Astrocyte (in vitro differentiated cells and primary cell): ENCODE measurements at regions not wholly inside any gene's neighbourhood (a gene's known extent, or its start where the extent isn't known, plus 50 kb on each side); places are given as distances from the start of the nearest gene placed in this dataset.
A peak's percentile ranks its signal among the peaks of the same experiment; 100 is the strongest.

ENCODE experiments used
- EZH2 ChIP-seq: IDR thresholded peaks from 2 replicates; pipeline ENCODE4 v1.6.1; 2012; ENCODE audit warnings: mild to moderate bottlenecking, low read length, inconsistent platforms; ENCODE audit not compliant: insufficient read depth
- TF ChIP-seq, protein P1 (sequence below): IDR thresholded peaks from 2 replicates; pipeline ENCODE4 v1.5.1; 2011; ENCODE audit warnings: low read depth, mild to moderate bottlenecking, inconsistent platforms, low read length, moderate library complexity; ENCODE audit not compliant: insufficient read depth

DNA sequence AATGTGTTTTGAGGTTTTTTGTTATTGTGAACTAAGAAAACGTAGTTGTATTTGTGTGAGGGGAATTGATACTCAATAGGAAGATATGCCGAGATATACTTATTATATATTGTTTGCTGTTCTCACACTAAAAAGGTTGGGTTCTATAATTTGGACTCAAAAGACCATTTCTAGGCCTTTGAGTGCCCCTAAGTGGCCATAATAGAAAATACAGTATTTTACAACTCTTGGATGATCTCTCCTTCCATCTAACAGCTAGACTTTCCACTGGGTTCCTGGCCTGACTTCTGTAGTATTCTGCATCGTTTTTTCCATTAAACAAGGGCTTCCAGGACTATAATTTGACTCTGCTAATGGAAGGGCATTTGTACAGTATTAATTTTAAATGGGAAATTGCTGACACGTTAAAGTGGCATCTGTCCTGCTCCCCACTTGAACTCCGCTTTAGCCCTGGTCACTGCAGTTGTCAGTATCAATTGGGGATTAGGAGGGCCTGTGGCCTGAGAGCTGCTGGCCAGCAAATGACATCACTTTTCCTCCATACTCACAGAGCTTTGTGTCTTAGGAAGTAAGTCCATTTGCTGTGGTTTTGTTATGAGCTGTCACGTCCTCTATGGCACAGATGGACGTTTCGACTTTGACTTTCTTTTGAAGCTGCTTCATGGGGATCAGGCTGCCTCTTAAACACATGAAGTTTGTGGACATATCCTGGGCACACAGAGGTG is 176.9 kb downstream of the SLIT2 start:
- TF ChIP-seq, protein P1, sequence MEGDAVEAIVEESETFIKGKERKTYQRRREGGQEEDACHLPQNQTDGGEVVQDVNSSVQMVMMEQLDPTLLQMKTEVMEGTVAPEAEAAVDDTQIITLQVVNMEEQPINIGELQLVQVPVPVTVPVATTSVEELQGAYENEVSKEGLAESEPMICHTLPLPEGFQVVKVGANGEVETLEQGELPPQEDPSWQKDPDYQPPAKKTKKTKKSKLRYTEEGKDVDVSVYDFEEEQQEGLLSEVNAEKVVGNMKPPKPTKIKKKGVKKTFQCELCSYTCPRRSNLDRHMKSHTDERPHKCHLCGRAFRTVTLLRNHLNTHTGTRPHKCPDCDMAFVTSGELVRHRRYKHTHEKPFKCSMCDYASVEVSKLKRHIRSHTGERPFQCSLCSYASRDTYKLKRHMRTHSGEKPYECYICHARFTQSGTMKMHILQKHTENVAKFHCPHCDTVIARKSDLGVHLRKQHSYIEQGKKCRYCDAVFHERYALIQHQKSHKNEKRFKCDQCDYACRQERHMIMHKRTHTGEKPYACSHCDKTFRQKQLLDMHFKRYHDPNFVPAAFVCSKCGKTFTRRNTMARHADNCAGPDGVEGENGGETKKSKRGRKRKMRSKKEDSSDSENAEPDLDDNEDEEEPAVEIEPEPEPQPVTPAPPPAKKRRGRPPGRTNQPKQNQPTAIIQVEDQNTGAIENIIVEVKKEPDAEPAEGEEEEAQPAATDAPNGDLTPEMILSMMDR, result peak; percentile 11
- TF ChIP-seq EZH2, result no peak
